ENCODE measurements at regions not wholly inside any gene's neighbourhood (a gene's known extent, or its start where the extent isn't known, plus 50 kb on each side); places are given as distances from the start of the nearest gene placed in this dataset.

DNA sequence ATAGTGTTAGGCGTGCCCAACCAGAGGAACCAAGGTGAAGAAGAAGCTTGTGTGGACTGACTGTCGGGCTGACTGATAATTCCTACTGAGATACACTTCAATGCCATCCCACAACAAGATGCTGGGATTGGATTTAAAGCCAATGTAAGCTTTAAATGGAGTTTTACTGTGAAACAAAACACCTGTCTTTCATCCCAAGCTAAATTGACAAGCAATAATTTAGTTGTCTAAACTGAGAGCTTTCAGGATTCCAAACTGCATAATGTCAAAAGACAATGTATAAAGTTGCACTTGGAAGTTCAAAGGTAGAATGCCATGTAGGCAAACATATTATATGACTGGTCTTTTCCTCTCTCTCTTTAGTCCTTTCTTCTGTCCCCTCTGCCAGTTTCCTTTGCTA lies 1025.3 kb upstream of the FANCL start:
- TF ChIP-seq, protein P1, sequence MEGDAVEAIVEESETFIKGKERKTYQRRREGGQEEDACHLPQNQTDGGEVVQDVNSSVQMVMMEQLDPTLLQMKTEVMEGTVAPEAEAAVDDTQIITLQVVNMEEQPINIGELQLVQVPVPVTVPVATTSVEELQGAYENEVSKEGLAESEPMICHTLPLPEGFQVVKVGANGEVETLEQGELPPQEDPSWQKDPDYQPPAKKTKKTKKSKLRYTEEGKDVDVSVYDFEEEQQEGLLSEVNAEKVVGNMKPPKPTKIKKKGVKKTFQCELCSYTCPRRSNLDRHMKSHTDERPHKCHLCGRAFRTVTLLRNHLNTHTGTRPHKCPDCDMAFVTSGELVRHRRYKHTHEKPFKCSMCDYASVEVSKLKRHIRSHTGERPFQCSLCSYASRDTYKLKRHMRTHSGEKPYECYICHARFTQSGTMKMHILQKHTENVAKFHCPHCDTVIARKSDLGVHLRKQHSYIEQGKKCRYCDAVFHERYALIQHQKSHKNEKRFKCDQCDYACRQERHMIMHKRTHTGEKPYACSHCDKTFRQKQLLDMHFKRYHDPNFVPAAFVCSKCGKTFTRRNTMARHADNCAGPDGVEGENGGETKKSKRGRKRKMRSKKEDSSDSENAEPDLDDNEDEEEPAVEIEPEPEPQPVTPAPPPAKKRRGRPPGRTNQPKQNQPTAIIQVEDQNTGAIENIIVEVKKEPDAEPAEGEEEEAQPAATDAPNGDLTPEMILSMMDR (IDR thresholded peaks at IDR 0.05): no peak
- no peak for DNase-seq
- Mint-ChIP-seq H3K4me3 (no peak overlapping the region), H3K9me3 (peaks cover 19% of the 10 kb centered on the region), H3K27me3 (ENCODE audit: insufficient read depth) (no peaks in the 10 kb centered on the region), H3K4me1 (ENCODE audit: low read depth) (no peaks in the 10 kb centered on the region), H3K27ac (no peak overlapping the region), H3K36me3 (ENCODE audit: low read depth) (no peaks in the 10 kb centered on the region)

DNA sequence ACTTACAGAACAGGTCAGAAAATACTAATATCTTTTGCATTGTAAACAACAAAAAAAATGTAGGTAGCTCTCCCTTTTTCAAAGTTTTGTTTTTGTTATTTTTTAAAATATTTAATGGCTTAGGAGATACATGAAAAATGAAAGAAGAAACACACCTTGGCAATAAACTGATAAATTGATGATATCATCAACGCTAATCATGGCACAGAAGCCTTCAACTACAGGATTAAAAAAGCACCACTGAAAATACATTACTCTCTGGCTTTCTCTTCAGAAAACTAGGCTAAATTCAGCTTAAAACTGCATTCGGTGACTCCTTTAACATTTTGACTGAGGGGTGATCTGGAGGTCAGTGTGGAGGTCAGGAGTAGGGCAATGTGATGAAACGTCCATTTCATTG lies 1018.8 kb upstream of the FANCL start:
- Mint-ChIP-seq H3K27ac (no peak overlapping the region), H3K9me3 (peaks cover 23% of the 10 kb centered on the region), H3K27me3 (ENCODE audit: insufficient read depth) (no peaks in the 10 kb centered on the region), H3K4me3 (no peak overlapping the region), H3K4me1 (ENCODE audit: low read depth) (no peaks in the 10 kb centered on the region), H3K36me3 (ENCODE audit: low read depth) (no peaks in the 10 kb centered on the region)
- DNase-seq: no peak
- TF ChIP-seq, protein P1 (IDR thresholded peaks at IDR 0.05): no peak

DNA sequence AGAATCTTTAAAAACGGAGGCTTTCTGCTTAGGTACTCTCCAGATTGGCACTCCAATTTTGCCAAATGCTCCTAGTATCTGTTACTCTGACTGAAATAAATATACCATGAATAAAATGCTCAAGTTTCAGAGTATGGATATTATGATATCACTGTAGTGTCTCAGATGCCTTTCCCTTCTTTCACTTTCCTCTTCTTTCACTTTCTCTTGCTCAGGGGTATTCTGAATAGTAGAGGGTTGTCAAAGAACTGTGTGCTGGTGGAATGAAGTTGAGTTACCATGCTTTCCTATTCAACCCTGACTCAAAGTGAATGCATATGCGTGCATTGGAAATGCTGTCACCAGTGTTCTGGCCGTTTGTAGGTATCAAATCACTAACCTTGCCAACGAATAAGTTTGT lies 1015.2 kb upstream of the FANCL start:
- Mint-ChIP-seq H3K9me3 (peaks cover 26% of the 10 kb centered on the region), H3K36me3 (ENCODE audit: low read depth) (no peaks in the 10 kb centered on the region), H3K27me3 (ENCODE audit: insufficient read depth) (no peaks in the 10 kb centered on the region), H3K27ac (no peak overlapping the region), H3K4me3 (no peak overlapping the region), H3K4me1 (ENCODE audit: low read depth) (no peaks in the 10 kb centered on the region)
- no peak for DNase-seq
- TF ChIP-seq, protein P1 (IDR thresholded peaks at IDR 0.05): no peak

DNA sequence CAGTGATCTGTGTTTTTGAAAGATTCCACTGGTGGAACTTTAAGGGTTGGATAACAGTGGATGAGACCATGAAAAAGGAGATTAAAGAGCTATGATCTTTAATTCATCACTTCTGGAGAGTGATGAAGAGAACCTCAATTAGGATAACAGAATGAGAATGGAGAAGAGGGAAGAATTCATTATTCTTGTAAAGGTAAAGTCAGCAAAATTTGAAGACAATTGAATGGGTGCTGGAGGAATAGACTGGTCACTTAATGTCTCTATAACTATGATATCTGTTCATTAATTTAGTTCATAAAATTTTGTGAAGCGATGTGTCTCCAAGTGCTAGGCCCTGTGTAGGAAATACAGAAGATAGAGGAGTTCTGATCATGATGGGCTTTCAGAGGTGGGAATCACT lies 1013.2 kb upstream of the FANCL start:
- DNase-seq: no peak
- peaks cover 34% of the 10 kb centered on the region for H3K9me3 Mint-ChIP-seq
- H3K36me3 Mint-ChIP-seq (ENCODE audit: low read depth): no peaks in the 10 kb centered on the region
- TF ChIP-seq, protein P1 (IDR thresholded peaks at IDR 0.05): no peak
- H3K27ac Mint-ChIP-seq: no peak overlapping the region
- H3K4me3 Mint-ChIP-seq: no peak overlapping the region
- no peaks in the 10 kb centered on the region for H3K27me3 Mint-ChIP-seq (ENCODE audit: insufficient read depth)
- H3K4me1 Mint-ChIP-seq (ENCODE audit: low read depth): no peaks in the 10 kb centered on the region

DNA sequence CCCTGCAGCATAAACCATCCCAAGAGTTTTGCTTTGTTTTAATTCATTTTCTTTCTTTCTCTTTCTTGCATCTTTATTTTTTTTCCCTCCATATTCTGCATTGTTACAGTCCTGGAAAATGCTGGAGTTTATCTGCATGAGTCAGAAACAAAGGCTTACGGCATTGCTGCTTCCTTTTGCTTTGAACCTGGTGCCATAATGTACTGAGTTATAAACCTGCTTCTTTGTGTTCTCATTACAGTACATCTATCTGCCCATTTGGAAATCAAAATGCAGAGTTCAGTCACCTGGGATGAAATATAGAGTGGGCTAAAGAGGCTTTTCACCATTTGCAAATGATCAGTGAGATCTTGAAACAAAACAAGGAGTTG lies 1009.2 kb upstream of the FANCL start:
- no peak overlapping the region for H3K27ac Mint-ChIP-seq
- TF ChIP-seq, protein P1 (IDR thresholded peaks at IDR 0.05): no peak
- no peaks in the 10 kb centered on the region for H3K4me1 Mint-ChIP-seq (ENCODE audit: low read depth)
- peaks cover 39% of the 10 kb centered on the region for H3K9me3 Mint-ChIP-seq
- no peaks in the 10 kb centered on the region for H3K36me3 Mint-ChIP-seq (ENCODE audit: low read depth)
- H3K27me3 Mint-ChIP-seq (ENCODE audit: insufficient read depth): no peaks in the 10 kb centered on the region
- H3K4me3 Mint-ChIP-seq: no peak overlapping the region
- no peak for DNase-seq

All from HFFc6 (cell line).